Pancreas (tissue), 10 donors: ENCODE measurements at regions not wholly inside any gene's neighbourhood (a gene's known extent, or its start where the extent isn't known, plus 50 kb on each side); places are given as distances from the start of the nearest gene placed in this dataset.
"Not testable (repeated sequence)": the region's sequence is repeated elsewhere in the genome, so short reads cannot be mapped to it uniquely, and the experiment has no call there.

Experiments used
- ATAC-seq, 4 donors: fragments of 200-7000 bp; cut with Tn5 transposase; one replicate each; pipeline versions ENCODE4 v1.8.0 to v1.9.1; 2020; ENCODE audit warnings: mild to moderate bottlenecking in 4 of 4, moderate library complexity in 4 of 4
- DNase-seq, 6 donors: peaks; one replicate each; pipeline ENCODE4 v3.0.0-alpha.2; 2020
- FAIRE-seq: peaks from 2 replicates; lab custom pipeline; 2012; peaks lifted over from hg19 to GRCh38; lab: Jason Lieb, UNC
- H3K27ac ChIP-seq, 4 donors: fragments of 200-600 bp; sonication (generic); 1 replicate in 3 of 4; 2 replicates in 1 of 4; pipeline versions ENCODE4 v1.5.0 to v1.8.0; 2020
- H3K27me3 ChIP-seq, 4 donors: fragments of 200-600 bp; one replicate each; pipeline ENCODE4 v1.8.0; 2021
- H3K36me3 ChIP-seq, 3 donors: fragments of 200-600 bp; sonication (generic) in 1 of 3; one replicate each; pipeline versions ENCODE4 v1.5.0 to v1.8.0; 2020 to 2021
- H3K4me1 ChIP-seq, 3 donors: fragments of 200-600 bp; one replicate each; pipeline ENCODE4 v1.8.0; 2021
- H3K4me3 ChIP-seq, 4 donors: fragments of 200-600 bp; sonication (generic) in 2 of 4; one replicate each; pipeline versions ENCODE4 v1.5.0 to v1.8.0; 2020 to 2021
- H3K9me3 ChIP-seq, 4 donors: fragments of 200-600 bp; one replicate each; pipeline ENCODE4 v1.8.0; 2021
- WGBS, 2 donors: extraction: QIAGEN DNeasy Blood & Tissue Kit; methylation state at CpG; one replicate each; pipeline ENCODE4 v1.1.7; 2013; 5-methylcytosine and 5-hydroxymethylcytosine counted together
- intact Hi-C, 3 donors: fragments of 100-400 bp; cut with DNase I; formaldehyde crosslinking; loops; one replicate each; pipeline versions ENCODE4 v1.11.1 to v1.14.2; 2022
- donor health status: healthy with polysubstance abuse.
- donor health status: DM: no; HTN: no; CAD: no; lungs with moderate emphysema.
- donor health status: DM: no; HTN: no; CAD: no.
- donor health status: control.
- donor health status: control.
- donor health status: Bipolar disorder and iron deficiency.
- donor health status: DM: yes; HTN: yes; CAD: no.
- donor health status: DM: no; HTN: no; CAD: no.
- donor health status: DM: no; HTN: no; CAD: no.
- donor health status: DM: yes; HTN: yes; CAD: no.

GRCh38 chr21:8194042-8194441 is 2327.3 kb upstream of the TPTE start:
- DNase-seq, H3K4me1 ChIP-seq, H3K27me3 ChIP-seq, FAIRE-seq, H3K9me3 ChIP-seq, H3K27ac ChIP-seq, H3K36me3 ChIP-seq, intact Hi-C loops, H3K4me3 ChIP-seq: not testable (repeated sequence)
- WGBS, 2 donors: no CpG with 5 or more reads among the region's 17 CpGs
- ATAC-seq: peak; percentile 75 to 86 (median 82)

DNA sequence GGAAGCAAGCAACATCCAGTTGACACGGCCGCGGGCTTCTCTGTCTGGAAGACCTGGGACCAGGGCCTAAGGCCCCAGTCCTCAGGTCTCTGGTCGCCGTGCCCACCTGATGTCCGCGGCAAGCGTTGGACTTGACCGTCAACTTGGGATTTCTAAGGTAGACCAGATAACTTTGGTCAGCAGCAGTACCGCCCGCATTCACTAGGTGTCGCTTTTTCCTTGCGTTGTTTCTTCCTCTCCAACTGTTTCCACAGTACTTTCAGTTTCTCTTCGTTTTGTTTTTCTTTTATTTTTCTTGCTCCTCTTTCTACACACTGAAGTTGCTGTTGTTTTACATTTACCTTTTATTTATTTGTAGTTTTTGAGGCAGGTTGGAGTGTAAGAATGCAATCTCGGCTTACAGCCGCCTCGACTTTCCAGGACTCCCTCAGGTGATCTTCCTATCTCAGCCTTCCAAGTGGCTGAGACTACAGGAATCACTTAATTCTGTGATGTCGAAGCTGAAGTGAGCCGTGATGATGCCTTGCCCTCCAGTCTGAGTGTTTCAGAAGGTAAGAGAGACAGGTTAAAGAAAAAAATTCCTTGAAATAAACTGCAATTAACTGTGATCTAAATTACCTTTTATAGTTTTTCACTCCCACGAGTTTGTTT is 2323.9 kb upstream of the TPTE start:
- ATAC-seq: peak; percentile 67 to 85 (median 84)
- WGBS, 2 donors: no CpG with 5 or more reads among the region's 20 CpGs
- H3K4me1 ChIP-seq, H3K9me3 ChIP-seq, DNase-seq, intact Hi-C loops, FAIRE-seq, H3K4me3 ChIP-seq, H3K27me3 ChIP-seq, H3K27ac ChIP-seq, H3K36me3 ChIP-seq: not testable (repeated sequence)

DNA sequence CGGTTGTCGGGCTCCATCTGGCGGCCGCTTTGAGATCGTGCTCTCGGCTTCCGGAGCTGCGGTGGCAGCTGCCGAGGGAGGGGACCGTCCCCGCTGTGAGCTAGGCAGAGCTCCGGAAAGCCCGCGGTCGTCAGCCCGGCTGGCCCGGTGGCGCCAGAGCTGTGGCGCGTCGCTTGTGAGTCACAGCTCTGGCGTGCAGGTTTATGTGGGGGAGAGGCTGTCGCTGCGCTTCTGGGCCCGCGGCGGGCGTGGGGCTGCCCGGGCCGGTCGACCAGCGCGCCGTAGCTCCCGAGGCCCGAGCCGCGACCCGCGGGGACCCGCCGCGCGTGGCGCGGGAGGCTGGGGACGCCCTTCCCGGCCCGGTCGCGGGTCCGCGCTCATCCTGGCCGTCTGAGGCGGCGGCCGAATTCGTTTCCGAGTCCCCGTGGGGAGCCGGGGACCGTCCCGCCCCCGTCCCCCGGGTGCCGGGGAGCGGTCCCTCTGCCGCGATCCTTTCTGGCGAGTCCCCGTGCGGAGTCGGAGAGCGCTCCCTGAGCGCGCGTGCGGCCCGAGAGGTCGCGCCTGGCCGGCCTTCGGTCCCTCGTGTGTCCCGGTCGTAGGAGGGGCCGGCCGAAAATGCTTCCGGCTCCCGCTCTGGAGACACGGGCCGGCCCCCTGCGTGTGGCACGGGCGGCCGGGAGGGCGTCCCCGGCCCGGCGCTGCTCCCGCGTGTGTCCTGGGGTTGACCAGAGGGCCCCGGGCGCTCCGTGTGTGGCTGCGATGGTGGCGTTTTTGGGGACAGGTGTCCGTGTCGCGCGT is 2316.1 kb upstream of the TPTE start:
- H3K27me3 ChIP-seq, H3K4me1 ChIP-seq, H3K27ac ChIP-seq, intact Hi-C loops, DNase-seq, H3K9me3 ChIP-seq, H3K4me3 ChIP-seq, H3K36me3 ChIP-seq, FAIRE-seq: not testable (repeated sequence)
- peak; percentile 99 to 100 (median 100) for ATAC-seq
- WGBS, 2 donors: no CpG with 5 or more reads among the region's 111 CpGs

DNA sequence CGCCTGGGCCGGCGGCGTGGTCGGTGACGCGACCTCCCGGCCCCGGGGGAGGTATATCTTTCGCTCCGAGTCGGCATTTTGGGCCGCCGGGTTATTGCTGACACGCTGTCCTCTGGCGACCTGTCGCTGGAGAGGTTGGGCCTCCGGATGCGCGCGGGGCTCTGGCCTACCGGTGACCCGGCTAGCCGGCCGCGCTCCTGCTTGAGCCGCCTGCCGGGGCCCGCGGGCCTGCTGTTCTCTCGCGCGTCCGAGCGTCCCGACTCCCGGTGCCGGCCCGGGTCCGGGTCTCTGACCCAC is 2315.5 kb upstream of the TPTE start:
- intact Hi-C loops, H3K9me3 ChIP-seq, H3K27me3 ChIP-seq, H3K27ac ChIP-seq, H3K4me3 ChIP-seq, H3K36me3 ChIP-seq, FAIRE-seq, H3K4me1 ChIP-seq, DNase-seq: not testable (repeated sequence)
- peak in 2 of 4 donors; percentile 8 to 47 for ATAC-seq
- WGBS, 2 donors: no CpG with 5 or more reads among the region's 40 CpGs

DNA sequence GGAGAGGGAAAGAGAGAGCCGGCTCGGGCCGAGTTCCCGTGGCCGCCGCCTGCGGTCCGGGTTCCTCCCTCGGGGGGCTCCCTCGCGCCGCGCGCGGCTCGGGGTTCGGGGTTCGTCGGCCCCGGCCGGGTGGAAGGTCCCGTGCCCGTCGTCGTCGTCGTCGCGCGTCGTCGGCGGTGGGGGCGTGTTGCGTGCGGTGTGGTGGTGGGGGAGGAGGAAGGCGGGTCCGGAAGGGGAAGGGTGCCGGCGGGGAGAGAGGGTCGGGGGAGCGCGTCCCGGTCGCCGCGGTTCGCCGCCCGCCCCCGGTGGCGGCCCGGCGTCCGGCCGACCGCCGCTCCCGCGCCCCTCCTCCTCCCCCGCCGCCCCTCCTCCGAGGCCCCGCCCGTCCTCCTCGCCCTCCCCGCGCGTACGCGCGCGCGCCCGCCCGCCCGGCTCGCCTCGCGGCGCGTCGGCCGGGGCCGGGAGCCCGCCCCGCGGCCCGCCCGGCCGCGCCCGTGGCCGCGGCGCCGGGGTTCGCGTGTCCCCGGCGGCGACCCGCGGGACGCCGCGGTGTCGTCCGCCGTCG is 2308.3 kb upstream of the TPTE start:
- FAIRE-seq, H3K27ac ChIP-seq, H3K4me1 ChIP-seq, H3K36me3 ChIP-seq, H3K27me3 ChIP-seq, H3K9me3 ChIP-seq, H3K4me3 ChIP-seq, intact Hi-C loops: not testable (repeated sequence)
- DNase-seq (peak in 5 of 6 donors; percentile 56 to 100 (median 86)), ATAC-seq (peak in 2 of 4 donors; percentile 47 to 74)
- 35 to 73% methylated on average over 37 to 41 of the region's 111 CpGs for WGBS, 2 donors

DNA sequence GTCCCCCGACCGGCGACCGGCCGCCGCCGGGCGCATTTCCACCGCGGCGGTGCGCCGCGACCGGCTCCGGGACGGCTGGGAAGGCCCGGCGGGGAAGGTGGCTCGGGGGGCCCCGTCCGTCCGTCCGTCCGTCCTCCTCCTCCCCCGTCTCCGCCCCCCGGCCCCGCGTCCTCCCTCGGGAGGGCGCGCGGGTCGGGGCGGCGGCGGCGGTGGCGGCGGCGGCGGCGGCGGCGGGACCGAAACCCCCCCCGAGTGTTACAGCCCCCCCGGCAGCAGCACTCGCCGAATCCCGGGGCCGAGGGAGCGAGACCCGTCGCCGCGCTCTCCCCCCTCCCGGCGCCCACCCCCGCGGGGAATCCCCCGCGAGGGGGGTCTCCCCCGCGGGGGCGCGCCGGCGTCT is 2306.8 kb upstream of the TPTE start:
- intact Hi-C loops, ATAC-seq, H3K27ac ChIP-seq, DNase-seq, H3K36me3 ChIP-seq, H3K4me1 ChIP-seq, H3K27me3 ChIP-seq, H3K9me3 ChIP-seq, FAIRE-seq, H3K4me3 ChIP-seq: not testable (repeated sequence)
- 4 to 31% methylated on average over 10 to 26 of the region's 70 CpGs for WGBS, 2 donors

- ATAC-seq: peak in 3 of 4 donors; percentile 33 to 56 (median 47)
- H3K36me3 ChIP-seq, H3K27me3 ChIP-seq, H3K9me3 ChIP-seq, DNase-seq, H3K4me1 ChIP-seq, H3K4me3 ChIP-seq, FAIRE-seq, H3K27ac ChIP-seq, intact Hi-C loops: not testable (repeated sequence)
- WGBS, 2 donors: no CpG with 5 or more reads among the region's 5 CpGs
These were observed 2291.8 kb upstream of the TPTE start for GRCh38 chr21:8229366-8230150.

- H3K27ac ChIP-seq, H3K4me1 ChIP-seq, H3K9me3 ChIP-seq, H3K36me3 ChIP-seq, H3K4me3 ChIP-seq, FAIRE-seq, intact Hi-C loops, ATAC-seq, H3K27me3 ChIP-seq, DNase-seq: not testable (repeated sequence)
- WGBS, 2 donors: 25 to 48% methylated on average over 1 of the region's 12 CpGs
These were observed 2290.1 kb upstream of the TPTE start for GRCh38 chr21:8231252-8231651.

- H3K4me1 ChIP-seq, H3K4me3 ChIP-seq, H3K9me3 ChIP-seq, FAIRE-seq, H3K36me3 ChIP-seq, intact Hi-C loops, DNase-seq, H3K27me3 ChIP-seq, H3K27ac ChIP-seq, ATAC-seq: not testable (repeated sequence)
- 25 to 31% methylated on average over 1 of the region's 1 CpG for WGBS, 2 donors
These were observed 2288.4 kb upstream of the TPTE start for GRCh38 chr21:8233000-8233399.

GRCh38 chr21:8234059-8234458 is 2287.3 kb upstream of the TPTE start:
- FAIRE-seq, ATAC-seq, H3K4me3 ChIP-seq, H3K27me3 ChIP-seq, H3K9me3 ChIP-seq, DNase-seq, intact Hi-C loops, H3K4me1 ChIP-seq, H3K36me3 ChIP-seq, H3K27ac ChIP-seq: not testable (repeated sequence)
- 40% methylated on average over 1 of the region's 1 CpG for WGBS, 2 donors

- peak; percentile 58 to 76 (median 66) for ATAC-seq
- H3K4me3 ChIP-seq, H3K36me3 ChIP-seq, DNase-seq, H3K27me3 ChIP-seq, H3K27ac ChIP-seq, H3K9me3 ChIP-seq, FAIRE-seq, intact Hi-C loops, H3K4me1 ChIP-seq: not testable (repeated sequence)
- WGBS, 2 donors: no CpG with 5 or more reads among the region's 49 CpGs
These were observed 2276.4 kb upstream of the TPTE start for GRCh38 chr21:8244723-8245641.
